Testis (tissue), 2 donors: ENCODE measurements at regions not wholly inside any gene's neighbourhood (a gene's known extent, or its start where the extent isn't known, plus 50 kb on each side); places are given as distances from the start of the nearest gene placed in this dataset.

ENCODE experiments used
- DNase-seq: peaks from one replicate; pipeline ENCODE4 v3.0.0-alpha.2; 2019
- H3K27ac ChIP-seq, 2 donors: fragments of 200-600 bp; sonication (generic); one replicate each; pipeline ENCODE4 v1.5.1; 2019
- H3K27me3 ChIP-seq: fragments of 200-600 bp; sonication (generic); one replicate; pipeline ENCODE4 v1.5.1; 2019
- H3K36me3 ChIP-seq: fragments of 200-600 bp; sonication (generic); one replicate; pipeline ENCODE4 v1.5.1; 2017; ENCODE audit warnings: low read depth; ENCODE audit errors: missing control alignments
- H3K4me1 ChIP-seq: fragments of 200-600 bp; sonication (generic); one replicate; pipeline ENCODE4 v1.5.1; 2019
- H3K4me3 ChIP-seq, 2 donors: fragments of 200-600 bp; sonication (generic); one replicate each; pipeline ENCODE4 v1.5.1; 2017 to 2019
- H3K9me3 ChIP-seq: fragments of 200-600 bp; sonication (generic); one replicate; pipeline ENCODE4 v1.5.1; 2017
- CTCF ChIP-seq, 3 experiments: fragments of 450-650 bp in 2 of 3; fragments of 200-600 bp in 1 of 3; sonication (generic) in 1 of 3; IDR thresholded peaks; one replicate each; pipeline ENCODE4 v1.5.1; 2016 to 2019; ENCODE audit warnings: antibody characterized with exemption in 3 of 3, mild to moderate bottlenecking in 2 of 3, moderate library complexity in 1 of 3
- POLR2A ChIP-seq: fragments of 450-650 bp; IDR thresholded peaks from one replicate; pipeline ENCODE4 v1.6.1; 2017; ENCODE audit warnings: antibody characterized with exemption, mild to moderate bottlenecking, moderate library complexity
- WGBS, 2 donors: methylation state at CpG; one replicate each; pipeline ENCODE4 v1.1.5; 2018; 5-methylcytosine and 5-hydroxymethylcytosine counted together
- intact Hi-C: fragments of 100-400 bp; cut with DNase I; formaldehyde crosslinking; loops from one replicate; pipeline ENCODE4 v1.15.1; 2023; ENCODE audit warnings: low total_unique reads

GRCh38 chr16:35177851-35178250, 1718.4 kb downstream of the TP53TG3F start:
- 76 to 79% methylated on average over 2 of the region's 2 CpGs for WGBS, 2 donors
- no peak overlapping the region for H3K27ac ChIP-seq
- no peak for DNase-seq
- no peak overlapping the region for H3K4me3 ChIP-seq
- H3K36me3 ChIP-seq = no peaks in the 10 kb centered on the region
- no peaks in the 10 kb centered on the region for H3K4me1 ChIP-seq
- H3K9me3 ChIP-seq = no peaks in the 10 kb centered on the region
- intact Hi-C loops = no loop called here
- TF ChIP-seq CTCF (IDR thresholded peaks at IDR 0.05) = no peak
- no peaks in the 10 kb centered on the region for H3K27me3 ChIP-seq

DNA sequence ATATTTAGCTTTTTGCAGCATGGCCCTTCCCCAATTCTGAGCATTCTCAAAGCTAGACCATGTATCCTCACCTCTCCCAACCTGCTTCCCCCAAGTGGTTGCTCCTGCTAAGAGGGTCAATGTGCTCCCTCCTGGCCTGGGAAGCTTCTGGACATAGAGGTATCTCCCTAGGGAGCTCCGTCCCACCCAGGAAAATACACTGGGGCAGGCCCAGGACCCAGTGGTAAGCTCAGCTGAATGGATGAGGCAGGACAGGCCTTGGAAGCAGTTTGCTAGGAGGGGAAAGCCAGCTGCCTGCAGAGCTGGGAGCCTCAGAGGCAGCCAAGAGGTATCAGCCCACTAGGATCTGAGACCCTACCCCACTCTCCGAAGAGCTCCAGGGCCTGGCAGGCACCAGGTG, 1721.6 kb downstream of the TP53TG3F start:
- H3K36me3 ChIP-seq = no peaks in the 10 kb centered on the region
- intact Hi-C loops = no loop called here
- H3K4me3 ChIP-seq = no peak overlapping the region
- H3K27ac ChIP-seq = no peak overlapping the region
- 63 to 71% methylated on average over 1 to 2 of the region's 2 CpGs for WGBS, 2 donors
- no peak for TF ChIP-seq POLR2A
- TF ChIP-seq CTCF (IDR thresholded peaks at IDR 0.05) = no peak
- H3K27me3 ChIP-seq = no peaks in the 10 kb centered on the region
- H3K9me3 ChIP-seq = no peaks in the 10 kb centered on the region
- no peak for DNase-seq
- H3K4me1 ChIP-seq = no peaks in the 10 kb centered on the region

DNA sequence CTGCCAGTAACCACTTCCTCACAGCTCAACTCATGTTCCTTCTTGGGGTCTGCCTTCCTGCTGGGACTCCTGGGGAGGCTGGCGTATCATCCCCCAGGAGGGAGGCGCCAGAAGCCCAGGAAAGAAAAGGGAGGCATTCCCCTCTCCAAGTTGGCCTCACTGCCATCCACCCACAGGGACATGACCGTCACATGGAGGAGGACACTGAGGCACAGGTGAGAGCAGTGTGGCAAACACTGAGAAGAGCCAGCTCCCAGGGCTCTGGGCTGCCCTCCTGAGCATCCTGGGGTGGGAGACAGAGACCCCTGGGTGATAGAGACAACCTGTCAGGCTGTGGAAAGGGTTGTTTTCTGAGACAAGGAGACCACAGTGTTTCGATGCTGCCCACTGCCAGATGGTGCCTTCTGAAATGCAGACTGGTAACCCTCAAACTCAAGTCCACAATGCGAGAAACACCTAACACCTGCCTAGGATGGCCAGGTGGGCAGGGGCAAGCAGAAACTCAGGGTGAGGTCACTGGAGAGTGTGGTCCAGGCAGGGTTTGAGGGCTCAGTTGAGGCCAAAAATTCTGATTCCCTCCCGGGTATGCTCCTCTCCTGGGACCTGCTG, 1722.1 kb downstream of the TP53TG3F start:
- no peaks in the 10 kb centered on the region for H3K36me3 ChIP-seq
- no peak for TF ChIP-seq CTCF (IDR thresholded peaks at IDR 0.05)
- TF ChIP-seq POLR2A = no peak
- 67 to 81% methylated on average over 4 to 5 of the region's 6 CpGs for WGBS, 2 donors
- intact Hi-C loops = no loop called here
- no peak overlapping the region for H3K27ac ChIP-seq
- H3K27me3 ChIP-seq = no peaks in the 10 kb centered on the region
- no peak overlapping the region for H3K4me3 ChIP-seq
- no peaks in the 10 kb centered on the region for H3K9me3 ChIP-seq
- no peak for DNase-seq
- no peaks in the 10 kb centered on the region for H3K4me1 ChIP-seq

GRCh38 chr16:35182043-35182677, 1722.7 kb downstream of the TP53TG3F start:
- TF ChIP-seq CTCF (IDR thresholded peaks at IDR 0.05) (no peak), POLR2A (no peak)
- H3K9me3 ChIP-seq = no peaks in the 10 kb centered on the region
- no peak overlapping the region for H3K27ac ChIP-seq
- intact Hi-C loops = no loop called here
- no peaks in the 10 kb centered on the region for H3K4me1 ChIP-seq
- DNase-seq = no peak
- H3K4me3 ChIP-seq = no peak overlapping the region
- H3K27me3 ChIP-seq = no peaks in the 10 kb centered on the region
- no peaks in the 10 kb centered on the region for H3K36me3 ChIP-seq

DNA sequence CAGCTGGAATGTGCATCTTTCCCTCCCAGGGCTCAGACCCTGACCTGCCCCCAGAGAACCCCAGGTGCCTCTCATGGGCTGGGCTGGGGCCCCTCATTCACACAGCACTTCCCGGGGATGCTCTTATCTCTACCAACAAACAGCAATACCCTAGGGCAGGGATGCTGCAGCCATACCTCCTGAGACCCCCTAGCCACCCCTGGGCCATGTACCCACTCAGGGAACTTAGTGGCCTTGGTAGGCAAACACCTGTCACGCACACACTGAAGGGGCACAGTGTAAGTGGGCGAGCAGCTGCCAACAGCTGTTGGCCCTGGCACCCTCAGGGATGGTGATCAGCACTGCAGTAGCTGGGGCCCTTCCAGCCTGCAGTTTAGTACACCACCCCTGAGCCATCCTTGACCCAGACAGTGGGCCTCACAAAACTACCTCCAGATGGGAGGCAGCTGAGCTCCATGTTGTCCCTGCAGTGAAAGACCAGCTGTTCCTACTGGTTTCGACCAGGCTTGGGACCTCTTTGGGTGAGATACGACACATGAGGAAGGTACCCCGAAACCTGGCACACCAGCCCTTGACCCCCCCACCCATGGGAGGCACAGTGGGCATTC, 1723.6 kb downstream of the TP53TG3F start:
- no peaks in the 10 kb centered on the region for H3K36me3 ChIP-seq
- no peaks in the 10 kb centered on the region for H3K4me1 ChIP-seq
- intact Hi-C loops = no loop called here
- TF ChIP-seq POLR2A (no peak), CTCF (IDR thresholded peaks at IDR 0.05) (no peak)
- H3K9me3 ChIP-seq = no peaks in the 10 kb centered on the region
- 63 to 71% methylated on average over 2 to 6 of the region's 6 CpGs for WGBS, 2 donors
- H3K27ac ChIP-seq = no peak overlapping the region
- no peak for DNase-seq
- H3K27me3 ChIP-seq = no peaks in the 10 kb centered on the region
- no peak overlapping the region for H3K4me3 ChIP-seq
